Adrenal gland (tissue), 9 donors: ENCODE measurements at regions not wholly inside any gene's neighbourhood (a gene's known extent, or its start where the extent isn't known, plus 50 kb on each side); places are given as distances from the start of the nearest gene placed in this dataset.
A peak's percentile ranks its signal among the peaks of the same experiment; 100 is the strongest.

Source experiments
- DNase-seq, 7 donors: peaks; one replicate each; pipeline ENCODE4 v3.0.0-alpha.2; 2019 to 2020
- H3K27ac ChIP-seq, 5 donors: fragments of 200-600 bp; sonication (generic) in 4 of 5; 1 replicate in 3 of 5; 2 replicates in 2 of 5; pipeline versions ENCODE4 v1.5.1 to v1.8.0; 2016 to 2020; ENCODE audit warnings: mild to moderate bottlenecking in 1 of 5
- H3K27me3 ChIP-seq: fragments of 200-600 bp; 2 replicates; pipeline ENCODE4 v1.8.0; 2021
- H3K36me3 ChIP-seq, 2 donors: fragments of 200-600 bp; replicated peaks in 1 of 2; 1 replicate in 1 of 2; 2 replicates in 1 of 2; pipeline versions ENCODE4 v1.5.1 to v1.8.0; 2018 to 2022
- H3K4me1 ChIP-seq, 2 donors: fragments of 200-600 bp; replicated peaks in 1 of 2; 1 replicate in 1 of 2; 2 replicates in 1 of 2; pipeline versions ENCODE4 v1.5.1 to v1.8.0; 2018 to 2021
- H3K4me3 ChIP-seq, 4 donors: fragments of 200-600 bp; sonication (generic) in 3 of 4; one replicate each; pipeline ENCODE4 v1.5.1; 2016 to 2018
- H3K9me3 ChIP-seq, 3 donors: fragments of 200-600 bp; sonication (generic) in 1 of 3; replicated peaks in 1 of 3; 1 replicate in 2 of 3; 2 replicates in 1 of 3; pipeline versions ENCODE4 v1.5.1 to v1.8.0; 2016 to 2021
- CTCF ChIP-seq, 6 experiments: fragments of 450-650 bp in 4 of 6; fragments of 200-600 bp in 2 of 6; sonication (generic) in 1 of 6; IDR thresholded peaks; 1 replicate in 5 of 6; 2 replicates in 1 of 6; pipeline versions ENCODE4 v1.5.1 to v1.8.0; 2016 to 2021; ENCODE audit warnings: antibody characterized with exemption in 6 of 6, mild to moderate bottlenecking in 2 of 6, moderate library complexity in 1 of 6
- POLR2A ChIP-seq, 2 donors: fragments of 450-650 bp; IDR thresholded peaks; one replicate each; pipeline ENCODE4 v1.6.1; 2017; ENCODE audit warnings: antibody characterized with exemption in 2 of 2, mild to moderate bottlenecking in 2 of 2, moderate library complexity in 1 of 2
- WGBS, 4 donors: extraction: QIAGEN DNeasy Blood & Tissue Kit in 2 of 4; methylation state at CpG; one replicate each; pipeline versions ENCODE4 v1.1.5 to v1.1.7; 2013 to 2017; 5-methylcytosine and 5-hydroxymethylcytosine counted together
- intact Hi-C, 2 donors: fragments of 100-400 bp; cut with DNase I; formaldehyde crosslinking; loops; one replicate each; pipeline versions ENCODE4 v1.14.1 to v1.15.0; 2022 to 2023
- donor health status: healthy with polysubstance abuse.
- donor health status: Bipolar disorder and iron deficiency.
- donor health status: DM: yes; HTN: yes; CAD: no.
- donor health status: DM: no; HTN: no; CAD: no.
- donor health status: DM: no; HTN: no; CAD: no.

GRCh38 chr15:98546329-98546728 lies 102.0 kb upstream of the IGF1R start:
- DNase-seq: no peak
- Histone ChIP-seq H3K4me1 (peaks cover 10 to 13% of the 10 kb centered on the region in 2 donors), H3K36me3 (no peaks in the 10 kb centered on the region), H3K27ac (no peak overlapping the region), H3K9me3 (no peaks in the 10 kb centered on the region), H3K27me3 (no peaks in the 10 kb centered on the region), H3K4me3 (no peak overlapping the region)
- WGBS, 4 donors: 90 to 96% (median 93%) methylated on average over 8 to 9 of the region's 9 CpGs
- TF ChIP-seq POLR2A (IDR thresholded peaks at IDR 0.05) (no peak), CTCF (IDR thresholded peaks at IDR 0.05) (no peak)
- intact Hi-C loops: no loop called here

- TF ChIP-seq POLR2A (IDR thresholded peaks at IDR 0.05): no peak
- no peak for TF ChIP-seq CTCF (IDR thresholded peaks at IDR 0.05)
Measured at GRCh38 chr15:98547275-98547674, 101.1 kb upstream of the IGF1R start.

GRCh38 chr15:98547741-98548138 lies 100.6 kb upstream of the IGF1R start:
- intact Hi-C loops: no loop called here
- peak overlapping the region in 2 of 4 donors; percentile 54 for H3K4me3 ChIP-seq
- H3K4me1 ChIP-seq: peaks cover 10 to 13% of the 10 kb centered on the region in 2 donors
- no peak for TF ChIP-seq POLR2A (IDR thresholded peaks at IDR 0.05)
- TF ChIP-seq CTCF (IDR thresholded peaks at IDR 0.05): no peak
- WGBS, 4 donors: 5 to 12% (median 8%) methylated on average over 9 to 19 of the region's 19 CpGs
- DNase-seq: peak in 2 of 7 donors; percentile 14 to 21
- H3K27ac ChIP-seq: peak overlapping the region in 1 of 5 donors; percentile 65
- H3K36me3 ChIP-seq: no peaks in the 10 kb centered on the region
- no peaks in the 10 kb centered on the region for H3K9me3 ChIP-seq
- no peaks in the 10 kb centered on the region for H3K27me3 ChIP-seq

More at GRCh38 chr15:98547275-98547674, 101.1 kb upstream of the IGF1R start:
- 55 to 58% (median 57%) methylated on average over 5 of the region's 5 CpGs for WGBS, 4 donors
- DNase-seq: no peak
- no peak overlapping the region for H3K4me3 ChIP-seq
- no peak overlapping the region for H3K27ac ChIP-seq
- no peaks in the 10 kb centered on the region for H3K27me3 ChIP-seq
- peaks cover 10 to 13% of the 10 kb centered on the region in 2 donors for H3K4me1 ChIP-seq
- H3K9me3 ChIP-seq: no peaks in the 10 kb centered on the region
- intact Hi-C loops: no loop called here
- no peaks in the 10 kb centered on the region for H3K36me3 ChIP-seq

GRCh38 chr15:98548139-98548971 lies 100.0 kb upstream of the IGF1R start:
- Histone ChIP-seq H3K36me3 (no peaks in the 10 kb centered on the region), H3K9me3 (no peaks in the 10 kb centered on the region), H3K27ac (peak overlapping the region in 2 of 5 donors; percentile 23 to 65), H3K4me3 (peak overlapping the region in 3 of 4 donors; percentile 32 to 54 (median 54)), H3K27me3 (no peaks in the 10 kb centered on the region), H3K4me1 (peaks cover 10 to 13% of the 10 kb centered on the region in 2 donors)
- intact Hi-C loops: no loop called here
- peak; percentile 49 to 76 (median 61) for DNase-seq
- TF ChIP-seq CTCF (IDR thresholded peaks at IDR 0.05): peak in 1 of 6 experiments; percentile 10
- no peak for TF ChIP-seq POLR2A (IDR thresholded peaks at IDR 0.05)
- WGBS, 4 donors: 0 to 1% (median 1%) methylated on average over 10 to 65 of the region's 65 CpGs
